Neural progenitor cell (in vitro differentiated cells): ENCODE measurements at regions not wholly inside any gene's neighbourhood (a gene's known extent, or its start where the extent isn't known, plus 50 kb on each side); places are given as distances from the start of the nearest gene placed in this dataset.

Source experiments
- DNase-seq: peaks from one replicate; pipeline ENCODE4 v3.0.0-alpha.2; 2016; ENCODE audit warnings: low spot score
- H2AFZ ChIP-seq: fragments of 200-600 bp; sonication (generic); replicated peaks from 2 replicates; pipeline ENCODE4 v1.6.1; 2016; ENCODE audit warnings: antibody characterized with exemption
- H3F3A ChIP-seq: fragments of 200-600 bp; sonication (generic); 2 replicates; pipeline ENCODE4 v1.6.1; 2016; ENCODE audit warnings: antibody characterized with exemption, low read depth
- H3K27ac ChIP-seq: fragments of 200-600 bp; sonication (generic); 2 replicates; pipeline ENCODE4 v1.5.1; 2016; ENCODE audit warnings: mild to moderate bottlenecking
- H3K27me3 ChIP-seq: fragments of 200-600 bp; sonication (generic); 2 replicates; pipeline ENCODE4 v1.6.1; 2016; ENCODE audit warnings: mild to moderate bottlenecking, moderate library complexity
- H3K36me3 ChIP-seq: fragments of 200-600 bp; sonication (generic); 2 replicates; pipeline ENCODE4 v1.5.1; 2016
- H3K4me1 ChIP-seq: fragments of 200-600 bp; sonication (generic); 2 replicates; pipeline ENCODE4 v1.6.1; 2016; ENCODE audit warnings: mixed run types
- H3K4me2 ChIP-seq: fragments of 200-600 bp; sonication (generic); 2 replicates; pipeline ENCODE4 v1.6.1; 2016
- H3K4me3 ChIP-seq: fragments of 200-600 bp; sonication (generic); 2 replicates; pipeline ENCODE4 v1.5.1; 2016
- H3K79me2 ChIP-seq: fragments of 200-600 bp; sonication (generic); 2 replicates; pipeline ENCODE4 v1.6.1; 2016; ENCODE audit warnings: low read depth
- H3K9ac ChIP-seq: fragments of 200-600 bp; sonication (generic); 2 replicates; pipeline ENCODE4 v1.6.1; 2016
- H3K9me3 ChIP-seq: fragments of 200-600 bp; sonication (generic); 2 replicates; pipeline ENCODE4 v1.5.1; 2016; ENCODE audit warnings: low read depth
- H4K20me1 ChIP-seq: fragments of 200-600 bp; sonication (generic); 2 replicates; pipeline ENCODE4 v1.6.1; 2016; ENCODE audit warnings: low read depth
- H3K27ac Mint-ChIP-seq: 3 replicates; pipeline ENCODE4 v1.8.0; 2021; ENCODE audit warnings: mixed read lengths
- H3K27me3 Mint-ChIP-seq: 2 replicates; pipeline ENCODE4 v1.8.0; 2022; ENCODE audit warnings: low read depth, mild to moderate bottlenecking, inconsistent platforms, moderate library complexity, mixed read lengths; ENCODE audit not compliant: insufficient read depth
- H3K36me3 Mint-ChIP-seq: 3 replicates; pipeline ENCODE4 v1.8.0; 2021; ENCODE audit warnings: mixed read lengths
- H3K4me1 Mint-ChIP-seq: 3 replicates; pipeline ENCODE4 v1.8.0; 2021; ENCODE audit warnings: mixed read lengths
- H3K4me3 Mint-ChIP-seq: 3 replicates; pipeline ENCODE4 v1.8.0; 2021; ENCODE audit warnings: mild to moderate bottlenecking, moderate library complexity, mixed read lengths
- H3K9me3 Mint-ChIP-seq: 3 replicates; pipeline ENCODE4 v1.8.0; 2020; ENCODE audit warnings: mixed read lengths
- CTCF ChIP-seq: fragments of 200-600 bp; sonication (generic); IDR thresholded peaks from 2 replicates; pipeline ENCODE4 v1.5.1; 2017; ENCODE audit warnings: antibody characterized with exemption, mild to moderate bottlenecking
- EZH2 ChIP-seq: fragments of 200-600 bp; sonication (generic); IDR thresholded peaks from 2 replicates; pipeline ENCODE4 v1.6.1; 2017; ENCODE audit warnings: antibody characterized with exemption, mild to moderate bottlenecking, moderate library complexity
- EZH2phosphoT487 ChIP-seq: fragments of 200-600 bp; sonication (generic); IDR thresholded peaks from 2 replicates; pipeline ENCODE4 v1.6.1; 2017; ENCODE audit warnings: antibody characterized with exemption

DNA sequence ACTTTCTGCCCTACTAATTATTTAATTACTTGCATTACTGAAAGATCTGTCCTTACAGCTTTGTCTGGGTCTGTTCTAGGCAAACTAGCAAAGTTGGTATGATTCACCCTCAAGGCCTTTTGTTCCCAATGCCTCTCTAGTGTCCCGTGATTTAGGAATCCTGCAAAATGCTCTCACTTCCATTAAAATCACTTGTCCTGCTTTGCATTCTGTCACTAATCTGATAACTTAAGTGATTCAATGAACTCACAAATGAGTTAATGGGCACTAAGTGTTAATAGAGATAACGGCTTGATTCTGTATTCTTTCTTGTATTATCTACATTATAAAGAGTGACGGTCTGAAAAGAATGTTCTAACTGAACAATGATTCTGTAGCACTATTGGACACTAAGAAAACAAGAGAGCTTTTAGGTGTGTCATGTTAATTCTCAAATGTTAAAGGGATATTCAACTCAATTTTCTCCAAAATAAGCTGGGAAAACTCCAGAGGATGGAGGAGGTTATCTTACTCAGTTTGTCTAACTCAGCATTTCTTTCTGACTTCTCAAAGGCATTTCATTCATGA is 697.3 kb downstream of the CETN3 start:
- Histone ChIP-seq H3K4me3 (no peak overlapping the region), H3K4me2 (no peak overlapping the region), H3K9ac (no peak overlapping the region), H4K20me1 (no peaks in the 10 kb centered on the region), H3K9me3 (no peaks in the 10 kb centered on the region), H3K36me3 (no peaks in the 10 kb centered on the region), H3K27ac (no peak overlapping the region), H3K27me3 (no peaks in the 10 kb centered on the region), H2AFZ (peak overlapping the region; percentile 69), H3F3A (no peaks in the 10 kb centered on the region), H3K4me1 (peaks cover 2% of the 10 kb centered on the region), H3K79me2 (no peaks in the 10 kb centered on the region)
- H3K4me1 Mint-ChIP-seq = no peaks in the 10 kb centered on the region
- H3K4me3 Mint-ChIP-seq = no peak overlapping the region
- TF ChIP-seq EZH2 = no peak
- TF ChIP-seq CTCF = no peak
- TF ChIP-seq EZH2phosphoT487 = no peak
- no peak overlapping the region for H3K27ac Mint-ChIP-seq
- no peaks in the 10 kb centered on the region for H3K9me3 Mint-ChIP-seq
- H3K27me3 Mint-ChIP-seq = no peaks in the 10 kb centered on the region
- H3K36me3 Mint-ChIP-seq = no peaks in the 10 kb centered on the region
- no peak for DNase-seq

DNA sequence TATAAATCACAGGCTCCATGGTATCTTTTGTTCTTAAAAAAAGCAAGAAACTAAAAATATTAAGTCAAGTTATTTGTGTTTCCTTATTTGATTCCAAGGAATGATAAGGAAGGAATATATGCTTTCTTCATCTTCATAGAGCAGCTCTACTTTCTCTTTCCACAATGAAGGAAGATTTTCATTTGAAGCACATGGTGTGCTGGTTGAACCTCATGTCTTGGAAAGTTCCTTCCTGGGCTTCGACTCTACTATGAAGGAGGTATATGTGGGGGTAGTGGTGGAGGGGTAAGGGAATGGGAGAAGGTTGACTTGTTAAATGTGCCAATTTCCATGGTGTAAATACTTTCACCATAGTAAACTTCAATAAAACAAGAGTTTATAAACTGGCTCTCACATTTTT is 698.0 kb downstream of the CETN3 start:
- Mint-ChIP-seq H3K4me1 (peaks cover 3% of the 10 kb centered on the region), H3K9me3 (no peaks in the 10 kb centered on the region), H3K27me3 (no peaks in the 10 kb centered on the region), H3K36me3 (no peaks in the 10 kb centered on the region), H3K4me3 (no peak overlapping the region), H3K27ac (no peak overlapping the region)
- Histone ChIP-seq H3K9ac (no peak overlapping the region), H3K36me3 (no peaks in the 10 kb centered on the region), H3K79me2 (no peaks in the 10 kb centered on the region), H3K4me3 (no peak overlapping the region), H3K4me2 (no peak overlapping the region), H3K4me1 (peaks cover 9% of the 10 kb centered on the region), H3K9me3 (no peaks in the 10 kb centered on the region), H2AFZ (no peak overlapping the region), H3F3A (no peaks in the 10 kb centered on the region), H3K27ac (no peak overlapping the region), H4K20me1 (no peaks in the 10 kb centered on the region), H3K27me3 (no peaks in the 10 kb centered on the region)
- TF ChIP-seq CTCF = no peak
- TF ChIP-seq EZH2phosphoT487 = no peak
- no peak for TF ChIP-seq EZH2
- no peak for DNase-seq

- Histone ChIP-seq H3K27ac (no peak overlapping the region), H3K4me3 (no peak overlapping the region), H3F3A (no peaks in the 10 kb centered on the region), H3K27me3 (no peaks in the 10 kb centered on the region), H3K36me3 (no peaks in the 10 kb centered on the region), H3K9me3 (no peaks in the 10 kb centered on the region), H3K4me2 (no peak overlapping the region), H3K9ac (no peak overlapping the region), H4K20me1 (no peaks in the 10 kb centered on the region), H2AFZ (no peak overlapping the region), H3K79me2 (no peaks in the 10 kb centered on the region), H3K4me1 (peaks cover 23% of the 10 kb centered on the region)
- Mint-ChIP-seq H3K36me3 (no peaks in the 10 kb centered on the region), H3K9me3 (no peaks in the 10 kb centered on the region), H3K4me1 (peaks cover 10% of the 10 kb centered on the region), H3K27me3 (no peaks in the 10 kb centered on the region), H3K4me3 (no peak overlapping the region), H3K27ac (no peak overlapping the region)
- no peak for DNase-seq
- TF ChIP-seq EZH2phosphoT487 (no peak), CTCF (no peak), EZH2 (no peak)
Observed at GRCh38 chr5:89710006-89710405, 699.5 kb downstream of the CETN3 start.
